ENCODE measurements at regions not wholly inside any gene's neighbourhood (a gene's known extent, or its start where the extent isn't known, plus 50 kb on each side); places are given as distances from the start of the nearest gene placed in this dataset.
"Not testable (repeated sequence)": the region's sequence is repeated elsewhere in the genome, so short reads cannot be mapped to it uniquely, and the experiment has no call there.

DNA sequence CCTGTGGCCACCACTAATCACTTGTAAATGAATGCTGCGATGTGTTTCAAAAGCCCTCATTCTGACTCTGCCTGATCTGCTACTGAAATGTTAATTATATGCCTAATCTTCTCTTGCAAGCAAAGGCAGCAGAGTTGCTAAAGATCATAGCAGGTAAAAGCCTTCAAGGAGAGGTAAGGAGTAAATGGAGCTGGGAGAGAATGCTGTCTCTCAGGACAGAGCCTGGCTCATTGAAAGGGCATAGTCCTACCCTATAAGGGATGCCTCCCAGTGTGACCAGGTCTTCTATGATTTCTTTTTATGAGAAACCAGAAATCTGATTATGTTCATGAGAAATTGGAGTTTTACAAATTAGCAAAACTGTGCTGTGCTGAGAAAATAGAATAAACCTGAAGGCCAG, 88.2 kb upstream of the ZNF658 start:
- H3K4me1 ChIP-seq (ENCODE audit: control insufficient read depth in 1 of 2, insufficient read depth in 2 of 2, low read length in 2 of 2); H4K20me1 ChIP-seq (ENCODE audit: insufficient read depth, low read length); H3K27ac ChIP-seq (ENCODE audit: low read depth in 1 of 2, low read length in 2 of 2); H3K4me1 Mint-ChIP-seq; H3K27me3 Mint-ChIP-seq (ENCODE audit: low read depth in 3 of 3); H3K4me3 ChIP-seq (replicated peaks in 1 of 3; ENCODE audit: low read depth in 2 of 3, low read length in 3 of 3); H3K36me3 Mint-ChIP-seq; H3K9ac ChIP-seq (ENCODE audit: insufficient read depth, low read length, poor library complexity, severe bottlenecking); H2AFZ ChIP-seq (ENCODE audit: insufficient read depth, low read depth, low read length, poor library complexity, severe bottlenecking); H3K9me3 ChIP-seq (replicated peaks in 1 of 2; ENCODE audit: control insufficient read depth in 1 of 2, insufficient read depth in 1 of 2, low read length in 2 of 2); H3K4me2 ChIP-seq (replicated peaks; ENCODE audit: extremely low read depth, low read length, poor library complexity, severe bottlenecking); DNase-seq; H3K79me2 ChIP-seq (ENCODE audit: insufficient read depth, low read length); H3K27me3 ChIP-seq (ENCODE audit: control insufficient read depth in 2 of 2, insufficient read depth in 2 of 2, low read length in 2 of 2); H3K27ac Mint-ChIP-seq; H3K4me3 Mint-ChIP-seq; H3K9me3 Mint-ChIP-seq; intact Hi-C loops (cut with micrococcal nuclease); H3K36me3 ChIP-seq (replicated peaks in 1 of 2; ENCODE audit: control insufficient read depth in 1 of 2, insufficient read depth in 2 of 2, low read length in 2 of 2): not testable (repeated sequence)
- WGBS (ENCODE audit: insufficient coverage): no CpG with 5 or more reads among the region's 1 CpG

DNA sequence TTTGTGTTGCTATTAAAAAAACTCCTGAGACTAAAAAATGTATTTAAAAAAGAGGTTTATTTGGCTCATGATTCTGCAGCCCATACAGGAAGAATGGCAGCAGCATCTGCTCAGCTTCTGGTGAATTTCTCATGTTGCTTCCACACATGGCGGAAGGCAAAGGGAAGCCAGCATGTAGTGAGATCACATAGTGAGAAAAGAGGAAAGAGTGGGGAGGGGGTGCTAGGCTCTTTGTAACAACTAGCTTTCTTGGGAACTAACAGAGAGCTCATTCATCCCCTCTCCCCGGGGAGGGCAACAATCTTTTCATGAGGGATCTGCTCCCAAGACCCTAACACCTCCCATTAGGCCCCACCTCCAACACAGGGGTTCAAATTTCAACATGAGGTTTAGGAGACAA, 87.6 kb upstream of the ZNF658 start:
- H3K4me3 Mint-ChIP-seq; H3K27ac Mint-ChIP-seq; H4K20me1 ChIP-seq (ENCODE audit: insufficient read depth, low read length); H3K27ac ChIP-seq (ENCODE audit: low read depth in 1 of 2, low read length in 2 of 2); H2AFZ ChIP-seq (ENCODE audit: insufficient read depth, low read depth, low read length, poor library complexity, severe bottlenecking); H3K36me3 ChIP-seq (replicated peaks in 1 of 2; ENCODE audit: control insufficient read depth in 1 of 2, insufficient read depth in 2 of 2, low read length in 2 of 2); H3K27me3 Mint-ChIP-seq (ENCODE audit: low read depth in 3 of 3); H3K9me3 ChIP-seq (replicated peaks in 1 of 2; ENCODE audit: control insufficient read depth in 1 of 2, insufficient read depth in 1 of 2, low read length in 2 of 2); H3K27me3 ChIP-seq (ENCODE audit: control insufficient read depth in 2 of 2, insufficient read depth in 2 of 2, low read length in 2 of 2); H3K4me1 Mint-ChIP-seq; H3K79me2 ChIP-seq (ENCODE audit: insufficient read depth, low read length); DNase-seq; H3K4me3 ChIP-seq (replicated peaks in 1 of 3; ENCODE audit: low read depth in 2 of 3, low read length in 3 of 3); H3K36me3 Mint-ChIP-seq; intact Hi-C loops (cut with micrococcal nuclease); H3K4me1 ChIP-seq (ENCODE audit: control insufficient read depth in 1 of 2, insufficient read depth in 2 of 2, low read length in 2 of 2); H3K4me2 ChIP-seq (replicated peaks; ENCODE audit: extremely low read depth, low read length, poor library complexity, severe bottlenecking); H3K9ac ChIP-seq (ENCODE audit: insufficient read depth, low read length, poor library complexity, severe bottlenecking); H3K9me3 Mint-ChIP-seq: not testable (repeated sequence)
- WGBS (ENCODE audit: insufficient coverage): no CpG with 5 or more reads among the region's 2 CpGs

DNA sequence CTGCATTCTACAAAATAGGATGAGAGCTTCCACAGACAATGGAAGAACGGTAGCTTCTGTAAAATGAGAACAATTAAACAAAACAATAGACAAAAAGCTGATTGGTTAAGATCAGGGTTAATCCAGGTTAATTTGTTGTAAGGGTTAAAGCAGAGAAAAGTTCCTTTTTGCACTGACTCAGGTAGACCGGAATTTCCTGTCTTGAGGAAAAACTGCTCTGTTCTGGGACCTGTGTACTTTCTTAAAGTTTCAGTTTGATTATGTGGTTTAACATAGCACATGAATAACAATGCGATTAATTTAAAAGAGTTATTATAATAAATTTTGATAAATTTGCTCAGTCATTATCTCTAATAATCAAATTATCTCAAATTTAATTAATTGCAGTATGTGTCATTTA, 86.5 kb upstream of the ZNF658 start:
- H2AFZ ChIP-seq (ENCODE audit: insufficient read depth, low read depth, low read length, poor library complexity, severe bottlenecking); H3K27ac ChIP-seq (ENCODE audit: low read depth in 1 of 2, low read length in 2 of 2); H4K20me1 ChIP-seq (ENCODE audit: insufficient read depth, low read length); H3K27me3 Mint-ChIP-seq (ENCODE audit: low read depth in 3 of 3); DNase-seq; H3K4me3 ChIP-seq (replicated peaks in 1 of 3; ENCODE audit: low read depth in 2 of 3, low read length in 3 of 3); H3K9me3 Mint-ChIP-seq; H3K4me3 Mint-ChIP-seq; H3K27me3 ChIP-seq (ENCODE audit: control insufficient read depth in 2 of 2, insufficient read depth in 2 of 2, low read length in 2 of 2); H3K36me3 Mint-ChIP-seq; H3K4me2 ChIP-seq (replicated peaks; ENCODE audit: extremely low read depth, low read length, poor library complexity, severe bottlenecking); H3K4me1 ChIP-seq (ENCODE audit: control insufficient read depth in 1 of 2, insufficient read depth in 2 of 2, low read length in 2 of 2); H3K9me3 ChIP-seq (replicated peaks in 1 of 2; ENCODE audit: control insufficient read depth in 1 of 2, insufficient read depth in 1 of 2, low read length in 2 of 2); H3K36me3 ChIP-seq (replicated peaks in 1 of 2; ENCODE audit: control insufficient read depth in 1 of 2, insufficient read depth in 2 of 2, low read length in 2 of 2); H3K27ac Mint-ChIP-seq; H3K9ac ChIP-seq (ENCODE audit: insufficient read depth, low read length, poor library complexity, severe bottlenecking); H3K4me1 Mint-ChIP-seq; intact Hi-C loops (cut with micrococcal nuclease); H3K79me2 ChIP-seq (ENCODE audit: insufficient read depth, low read length): not testable (repeated sequence)
- no CpG with 5 or more reads among the region's 3 CpGs for WGBS (ENCODE audit: insufficient coverage)

DNA sequence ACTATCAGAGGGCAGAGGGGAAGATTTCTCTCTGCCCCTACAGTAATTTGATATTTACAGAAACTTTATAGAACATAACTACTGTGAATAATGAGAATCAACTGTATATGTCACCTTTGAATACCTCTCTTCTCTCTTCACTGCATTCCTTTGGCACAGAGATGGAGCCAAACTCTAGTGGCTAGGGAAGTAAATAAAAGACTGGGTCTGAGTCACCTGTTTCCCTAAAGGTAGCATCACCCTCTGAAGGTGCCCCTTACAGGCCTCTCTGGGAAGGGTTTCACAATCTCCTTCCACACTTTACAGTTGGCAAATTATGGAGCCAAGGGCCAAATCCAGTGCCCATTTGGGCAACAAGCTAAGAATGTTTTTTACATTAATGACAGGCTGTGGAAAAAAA, 81.0 kb upstream of the ZNF658 start:
- H2AFZ ChIP-seq (ENCODE audit: insufficient read depth, low read depth, low read length, poor library complexity, severe bottlenecking); H3K4me3 Mint-ChIP-seq; H3K9ac ChIP-seq (ENCODE audit: insufficient read depth, low read length, poor library complexity, severe bottlenecking); H3K4me1 ChIP-seq (ENCODE audit: control insufficient read depth in 1 of 2, insufficient read depth in 2 of 2, low read length in 2 of 2); DNase-seq; H4K20me1 ChIP-seq (ENCODE audit: insufficient read depth, low read length); H3K4me1 Mint-ChIP-seq; H3K9me3 ChIP-seq (replicated peaks in 1 of 2; ENCODE audit: control insufficient read depth in 1 of 2, insufficient read depth in 1 of 2, low read length in 2 of 2); H3K27ac Mint-ChIP-seq; H3K27me3 ChIP-seq (ENCODE audit: control insufficient read depth in 2 of 2, insufficient read depth in 2 of 2, low read length in 2 of 2); H3K27me3 Mint-ChIP-seq (ENCODE audit: low read depth in 3 of 3); intact Hi-C loops (cut with micrococcal nuclease); H3K79me2 ChIP-seq (ENCODE audit: insufficient read depth, low read length); H3K36me3 ChIP-seq (replicated peaks in 1 of 2; ENCODE audit: control insufficient read depth in 1 of 2, insufficient read depth in 2 of 2, low read length in 2 of 2); H3K4me2 ChIP-seq (replicated peaks; ENCODE audit: extremely low read depth, low read length, poor library complexity, severe bottlenecking); H3K4me3 ChIP-seq (replicated peaks in 1 of 3; ENCODE audit: low read depth in 2 of 3, low read length in 3 of 3); H3K9me3 Mint-ChIP-seq; H3K36me3 Mint-ChIP-seq; H3K27ac ChIP-seq (ENCODE audit: low read depth in 1 of 2, low read length in 2 of 2): not testable (repeated sequence)
